Upper lobe of left lung (tissue), 4 donors: ENCODE measurements at regions not wholly inside any gene's neighbourhood (a gene's known extent, or its start where the extent isn't known, plus 50 kb on each side); places are given as distances from the start of the nearest gene placed in this dataset.

ENCODE experiments used
- EP300 ChIP-seq, 4 donors: sonication (generic); formaldehyde crosslinking; IDR thresholded peaks; one replicate each; pipeline ENCODE4 v1.5.1; 2017; ENCODE audit warnings: antibody characterized with exemption in 4 of 4, control low read depth in 2 of 4
- POLR2A ChIP-seq, 4 donors: fragments of 450-650 bp; IDR thresholded peaks; one replicate each; pipeline ENCODE4 v1.5.1; 2016 to 2017; ENCODE audit warnings: antibody characterized with exemption in 4 of 4, mild to moderate bottlenecking in 2 of 4
- POLR2AphosphoS5 ChIP-seq, 2 donors: sonication (generic); formaldehyde crosslinking; IDR thresholded peaks; one replicate each; pipeline ENCODE4 v1.5.1; 2017; ENCODE audit warnings: antibody characterized with exemption in 2 of 2
- TF ChIP-seq, protein P1 (sequence below), 6 experiments: fragments of 450-650 bp in 4 of 6; fragments of 200-600 bp in 2 of 6; sonication (generic) in 2 of 6; IDR thresholded peaks; one replicate each; pipeline ENCODE4 v1.5.1; 2016 to 2019; ENCODE audit warnings: antibody characterized with exemption in 6 of 6

DNA sequence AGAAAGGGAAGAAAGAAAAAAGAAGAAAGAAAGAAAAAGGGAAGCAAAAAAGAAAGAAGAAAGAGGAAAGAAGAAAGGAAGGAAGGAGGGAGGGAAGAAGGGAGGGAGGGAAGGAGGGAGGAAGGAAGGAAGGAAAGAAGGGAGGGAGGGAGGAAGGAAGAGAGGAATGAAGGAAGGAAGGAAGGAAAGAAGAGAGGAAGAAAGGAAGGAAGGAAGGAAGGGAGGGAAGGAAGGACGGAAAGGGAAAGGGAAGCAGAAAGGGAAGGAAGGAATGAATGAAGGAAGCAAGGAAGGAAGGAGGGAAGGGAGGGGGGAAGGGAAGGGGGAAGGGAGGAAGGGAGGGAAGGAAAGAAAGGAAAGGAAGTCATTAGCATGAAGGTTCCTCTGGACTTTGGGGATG, 452.9 kb downstream of the TFAP2B start:
- TF ChIP-seq, protein P1, sequence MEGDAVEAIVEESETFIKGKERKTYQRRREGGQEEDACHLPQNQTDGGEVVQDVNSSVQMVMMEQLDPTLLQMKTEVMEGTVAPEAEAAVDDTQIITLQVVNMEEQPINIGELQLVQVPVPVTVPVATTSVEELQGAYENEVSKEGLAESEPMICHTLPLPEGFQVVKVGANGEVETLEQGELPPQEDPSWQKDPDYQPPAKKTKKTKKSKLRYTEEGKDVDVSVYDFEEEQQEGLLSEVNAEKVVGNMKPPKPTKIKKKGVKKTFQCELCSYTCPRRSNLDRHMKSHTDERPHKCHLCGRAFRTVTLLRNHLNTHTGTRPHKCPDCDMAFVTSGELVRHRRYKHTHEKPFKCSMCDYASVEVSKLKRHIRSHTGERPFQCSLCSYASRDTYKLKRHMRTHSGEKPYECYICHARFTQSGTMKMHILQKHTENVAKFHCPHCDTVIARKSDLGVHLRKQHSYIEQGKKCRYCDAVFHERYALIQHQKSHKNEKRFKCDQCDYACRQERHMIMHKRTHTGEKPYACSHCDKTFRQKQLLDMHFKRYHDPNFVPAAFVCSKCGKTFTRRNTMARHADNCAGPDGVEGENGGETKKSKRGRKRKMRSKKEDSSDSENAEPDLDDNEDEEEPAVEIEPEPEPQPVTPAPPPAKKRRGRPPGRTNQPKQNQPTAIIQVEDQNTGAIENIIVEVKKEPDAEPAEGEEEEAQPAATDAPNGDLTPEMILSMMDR (IDR thresholded peaks at IDR 0.05), result no peak
- TF ChIP-seq POLR2A (IDR thresholded peaks at IDR 0.05) (no peak), POLR2AphosphoS5 (IDR thresholded peaks at IDR 0.05) (no peak), EP300 (IDR thresholded peaks at IDR 0.05) (no peak)
